Colon (tissue), 2 donors: ENCODE measurements at regions not wholly inside any gene's neighbourhood (a gene's known extent, or its start where the extent isn't known, plus 50 kb on each side); places are given as distances from the start of the nearest gene placed in this dataset.

Source experiments
- FAIRE-seq: peaks from 2 replicates; lab custom pipeline; 2012; peaks lifted over from hg19 to GRCh38; lab: Jason Lieb, UNC
- donor health status: control.
- donor health status: control.

GRCh38 chr5:88956416-88956815 is 73.4 kb upstream of the MEF2C start:
- FAIRE-seq: no peak

DNA sequence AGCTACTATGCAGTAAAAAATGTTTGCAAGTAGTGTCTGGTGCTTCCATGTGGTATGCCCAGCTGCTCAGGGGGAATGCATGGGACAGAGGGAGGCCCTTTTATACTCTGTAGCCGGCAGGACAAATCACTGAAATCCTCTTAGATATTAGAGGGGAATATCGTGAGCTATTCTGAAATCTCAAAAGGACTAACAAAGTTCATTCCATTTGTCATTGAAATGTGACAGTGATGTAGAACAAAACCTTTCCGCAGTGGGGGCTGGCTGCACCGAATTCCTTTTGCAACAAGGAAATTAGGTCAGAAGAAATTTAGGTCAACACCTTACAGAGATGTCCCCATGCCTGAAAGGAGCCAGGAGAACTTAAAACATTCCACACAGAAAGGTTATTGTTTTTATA is 72.4 kb upstream of the MEF2C start:
- no peak for FAIRE-seq

DNA sequence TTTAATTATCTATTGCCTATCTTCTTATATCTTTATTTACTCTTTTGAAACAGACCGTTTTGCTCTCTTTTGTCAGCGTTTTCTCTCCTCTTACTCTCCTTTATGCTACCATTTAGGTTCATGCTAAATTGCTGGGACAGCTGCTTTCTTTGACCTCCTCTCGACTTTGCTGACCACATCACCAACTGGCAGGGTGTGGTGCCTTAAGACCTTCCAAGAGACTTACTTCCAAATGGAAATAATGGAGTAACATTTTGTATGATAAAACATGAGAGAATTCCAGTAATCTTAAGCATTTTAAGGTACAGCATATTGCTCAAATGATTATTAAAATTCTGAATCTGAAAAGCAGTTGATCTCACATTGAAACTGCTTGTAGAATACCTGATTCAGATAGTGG is 71.5 kb upstream of the MEF2C start:
- no peak for FAIRE-seq

DNA sequence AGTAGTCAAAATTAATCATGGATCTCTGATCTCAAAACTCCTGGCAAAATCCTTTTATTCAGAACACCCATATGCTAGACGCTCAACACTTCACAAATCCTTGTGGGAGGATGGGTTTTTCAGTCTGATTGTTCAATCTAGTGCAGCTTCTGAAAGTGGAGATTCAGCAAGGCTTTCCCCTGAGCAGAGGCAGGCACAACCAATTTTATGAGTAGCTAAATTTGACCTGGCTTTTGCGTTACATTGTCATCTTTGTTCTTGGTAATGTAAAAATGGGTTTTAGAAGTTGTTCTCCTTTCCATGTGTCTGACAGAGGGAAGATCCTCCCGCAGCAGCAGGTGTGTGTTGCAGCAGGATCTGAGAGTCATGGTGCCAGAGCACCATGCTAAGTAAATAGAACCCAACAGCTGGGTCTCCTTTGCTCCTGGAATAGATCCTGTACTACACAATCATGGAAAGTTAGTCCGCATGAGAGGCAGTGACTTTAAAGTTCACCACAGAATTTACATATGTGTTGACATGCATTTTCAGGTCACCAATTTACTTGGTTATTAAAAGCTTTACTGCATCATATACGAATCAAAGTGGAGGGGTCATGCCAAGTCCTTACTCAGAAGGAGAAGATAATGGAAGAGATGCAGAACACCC is 70.1 kb upstream of the MEF2C start:
- no peak for FAIRE-seq

GRCh38 chr5:88952344-88952743 is 69.4 kb upstream of the MEF2C start:
- FAIRE-seq: no peak

GRCh38 chr5:88951457-88951856 is 68.5 kb upstream of the MEF2C start:
- FAIRE-seq: no peak

DNA sequence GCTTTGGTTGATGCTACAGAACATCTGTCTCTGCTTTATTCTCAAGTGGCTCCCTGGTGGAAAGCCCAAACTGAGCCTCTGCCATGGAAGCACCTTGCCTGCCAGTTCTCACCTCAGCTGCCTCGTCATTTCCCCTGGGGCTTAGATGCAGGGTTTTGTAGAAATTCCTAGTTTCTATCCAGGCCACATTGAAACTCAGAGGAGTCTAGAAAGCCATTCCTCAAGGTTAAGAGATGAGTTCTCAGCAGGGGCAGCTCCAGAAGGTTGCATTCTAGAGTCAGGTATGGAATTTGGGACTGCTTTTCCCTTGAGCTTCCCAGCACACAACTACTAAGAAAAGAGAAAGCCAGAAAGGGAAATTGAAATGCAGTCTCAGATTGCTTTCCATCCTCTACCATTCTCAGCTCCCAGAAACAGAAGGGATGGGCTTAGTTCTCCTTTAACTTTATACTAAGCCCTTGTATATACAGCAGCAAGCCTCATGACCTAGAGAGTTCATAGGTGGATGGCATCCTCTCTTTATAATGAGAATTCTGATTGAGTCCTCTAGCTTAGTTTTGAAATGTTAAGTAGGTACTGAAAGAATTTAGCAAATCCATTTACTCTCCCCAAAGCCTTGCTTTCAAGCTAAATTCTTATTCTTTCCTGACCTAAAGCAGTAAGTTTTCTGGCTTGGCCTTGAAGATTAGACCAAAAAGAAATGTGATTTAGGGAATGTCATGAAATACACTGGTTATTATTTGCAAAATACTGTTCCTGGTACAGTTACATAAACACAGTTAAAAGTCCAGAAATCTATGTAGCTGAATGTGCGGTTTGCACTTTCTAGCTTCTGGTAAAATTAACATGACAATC is 66.0 kb upstream of the MEF2C start:
- no peak for FAIRE-seq

DNA sequence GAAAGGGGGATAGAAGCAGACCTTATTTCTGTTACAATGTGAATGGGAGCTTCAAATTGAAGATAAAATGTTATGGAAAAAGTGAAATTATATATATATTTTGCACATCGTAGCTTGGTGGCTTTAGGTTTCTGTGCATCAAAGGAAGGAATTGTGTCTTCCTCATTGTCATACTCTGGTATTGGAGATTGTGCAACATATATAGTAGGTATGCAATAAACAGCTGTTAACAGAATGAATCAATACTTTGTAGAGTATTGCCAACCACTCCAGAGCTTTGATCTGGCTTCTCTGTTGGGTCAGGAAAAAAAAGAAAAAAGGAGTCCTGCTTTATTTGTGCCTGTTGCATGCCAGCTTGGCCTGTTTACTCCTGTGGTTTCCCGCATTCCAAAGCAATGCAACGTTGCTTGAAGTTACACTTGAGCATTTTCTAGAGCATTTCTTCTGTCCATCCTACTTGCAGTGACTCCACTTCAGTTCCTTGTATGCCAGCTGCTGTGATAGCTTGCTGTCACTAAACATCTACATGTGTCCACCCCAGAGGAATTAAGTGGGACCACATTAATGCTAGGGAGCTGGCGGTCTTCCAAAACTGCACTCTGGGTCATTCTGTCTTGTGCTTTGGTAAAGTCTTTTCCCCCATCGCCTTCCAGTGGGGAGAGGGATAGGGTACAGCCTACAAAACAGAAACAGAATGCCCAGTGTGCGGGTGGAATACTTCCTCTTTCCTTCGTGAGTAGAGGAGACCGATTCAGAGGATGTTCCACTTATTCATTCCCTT is 62.0 kb upstream of the MEF2C start:
- no peak for FAIRE-seq

DNA sequence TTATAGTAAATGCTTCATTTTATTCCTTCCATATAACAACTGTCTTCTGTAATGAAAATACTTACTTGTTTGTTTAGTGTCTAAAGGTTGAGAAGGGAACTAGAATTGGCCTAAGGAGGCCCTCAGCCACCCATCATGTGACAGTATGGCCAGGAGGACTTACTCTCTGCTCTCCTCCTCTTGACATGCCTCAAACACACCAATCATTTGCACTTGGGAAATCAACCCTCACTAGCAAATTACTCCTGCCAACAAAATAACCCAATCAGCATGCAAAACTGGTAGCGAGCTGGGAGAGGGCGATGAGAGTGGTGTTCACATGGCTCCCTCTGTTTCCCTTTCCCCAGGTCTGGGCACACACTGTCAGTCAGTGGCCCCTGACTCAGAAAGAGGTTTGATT is 58.6 kb upstream of the MEF2C start:
- FAIRE-seq: no peak

GRCh38 chr5:88940713-88941112 is 57.7 kb upstream of the MEF2C start:
- peak; percentile 69 for FAIRE-seq

GRCh38 chr5:88939300-88939699 is 56.3 kb upstream of the MEF2C start:
- FAIRE-seq: peak; percentile 31

DNA sequence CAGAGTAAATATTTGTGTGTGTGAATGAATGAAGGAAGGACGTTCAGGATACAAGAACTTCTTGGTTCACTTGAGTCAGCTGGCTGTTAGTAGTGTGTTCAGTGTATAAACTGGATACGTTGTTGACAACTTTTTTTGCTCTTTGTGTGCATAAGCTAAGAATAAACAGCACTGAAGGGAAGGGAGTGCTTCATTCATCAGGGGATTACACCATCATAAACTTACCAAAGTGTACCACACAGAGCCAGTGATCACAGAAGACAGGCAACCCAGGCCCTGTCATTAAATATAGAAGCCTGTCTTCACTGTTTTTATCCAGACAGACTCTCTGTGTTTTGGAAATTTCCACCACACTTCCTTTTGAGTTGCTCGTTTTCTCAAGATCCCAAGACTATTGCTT is 55.5 kb upstream of the MEF2C start:
- no peak for FAIRE-seq

DNA sequence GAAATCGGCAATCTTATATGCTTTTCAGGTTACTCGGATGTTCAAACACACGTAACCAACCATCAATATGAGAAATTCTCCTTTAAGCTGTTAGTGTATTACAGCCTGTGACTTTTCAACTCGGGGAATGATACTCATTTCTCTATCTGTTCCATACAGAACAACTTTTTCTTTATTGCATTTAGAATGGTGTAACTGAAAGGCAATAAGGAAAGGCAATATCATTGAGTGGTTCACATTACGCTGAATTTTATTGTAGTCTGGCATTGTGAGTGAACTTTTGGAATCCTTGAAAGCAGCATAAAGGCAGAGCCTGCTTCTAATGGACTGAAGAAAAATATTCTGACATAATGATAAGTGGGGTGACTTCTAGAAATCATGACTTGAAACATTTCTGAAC is 54.4 kb upstream of the MEF2C start:
- no peak for FAIRE-seq

- FAIRE-seq: no peak
These were observed 51.5 kb upstream of the MEF2C start for GRCh38 chr5:88934439-88934838.
